ENCODE measurements at regions not wholly inside any gene's neighbourhood (a gene's known extent, or its start where the extent isn't known, plus 50 kb on each side); places are given as distances from the start of the nearest gene placed in this dataset.

DNA sequence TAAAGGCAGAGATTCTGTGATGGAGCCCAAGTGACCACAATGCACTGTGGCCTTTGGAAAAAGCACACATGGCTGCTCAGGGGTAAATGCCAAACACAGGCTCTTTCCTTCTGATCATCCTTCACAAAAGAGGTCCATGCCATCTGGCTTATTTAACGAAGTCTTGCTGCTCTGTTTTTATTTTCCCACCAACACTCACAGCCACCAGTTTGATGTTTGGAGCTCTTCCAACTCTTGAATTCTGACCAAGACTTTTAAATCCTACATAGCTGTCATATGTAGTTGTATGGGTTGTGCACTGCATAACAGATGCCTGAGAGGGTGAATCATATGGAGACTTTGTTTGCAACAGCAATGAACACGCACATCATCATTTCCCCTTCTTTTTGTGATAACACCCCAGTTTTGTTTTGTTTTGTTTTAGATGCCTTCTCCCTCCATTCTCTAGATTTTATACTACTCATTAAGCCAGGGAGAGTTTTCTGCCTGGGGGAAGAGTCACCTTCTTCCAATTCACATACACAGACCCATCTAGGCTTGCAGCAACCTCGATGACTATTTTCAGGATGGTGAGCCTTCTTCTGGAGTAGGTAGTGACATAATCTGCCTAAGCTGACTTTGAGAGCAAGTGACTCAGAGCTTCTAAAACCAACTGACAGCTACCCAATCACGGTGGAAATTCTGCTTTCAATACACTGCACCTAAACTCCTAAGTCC, 145.2 kb upstream of the WSCD2 start:
- TF ChIP-seq, protein P1, sequence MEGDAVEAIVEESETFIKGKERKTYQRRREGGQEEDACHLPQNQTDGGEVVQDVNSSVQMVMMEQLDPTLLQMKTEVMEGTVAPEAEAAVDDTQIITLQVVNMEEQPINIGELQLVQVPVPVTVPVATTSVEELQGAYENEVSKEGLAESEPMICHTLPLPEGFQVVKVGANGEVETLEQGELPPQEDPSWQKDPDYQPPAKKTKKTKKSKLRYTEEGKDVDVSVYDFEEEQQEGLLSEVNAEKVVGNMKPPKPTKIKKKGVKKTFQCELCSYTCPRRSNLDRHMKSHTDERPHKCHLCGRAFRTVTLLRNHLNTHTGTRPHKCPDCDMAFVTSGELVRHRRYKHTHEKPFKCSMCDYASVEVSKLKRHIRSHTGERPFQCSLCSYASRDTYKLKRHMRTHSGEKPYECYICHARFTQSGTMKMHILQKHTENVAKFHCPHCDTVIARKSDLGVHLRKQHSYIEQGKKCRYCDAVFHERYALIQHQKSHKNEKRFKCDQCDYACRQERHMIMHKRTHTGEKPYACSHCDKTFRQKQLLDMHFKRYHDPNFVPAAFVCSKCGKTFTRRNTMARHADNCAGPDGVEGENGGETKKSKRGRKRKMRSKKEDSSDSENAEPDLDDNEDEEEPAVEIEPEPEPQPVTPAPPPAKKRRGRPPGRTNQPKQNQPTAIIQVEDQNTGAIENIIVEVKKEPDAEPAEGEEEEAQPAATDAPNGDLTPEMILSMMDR (IDR thresholded peaks at IDR 0.05) = no peak
- TF ChIP-seq EP300 (IDR thresholded peaks at IDR 0.05) (no peak), POLR2AphosphoS5 (IDR thresholded peaks at IDR 0.05) (no peak)
